ENCODE measurements at regions not wholly inside any gene's neighbourhood (a gene's known extent, or its start where the extent isn't known, plus 50 kb on each side); places are given as distances from the start of the nearest gene placed in this dataset.

GRCh38 chr15:62449638-62450037 is 284.6 kb upstream of the C2CD4B start:
- Histone ChIP-seq H3K27ac (ENCODE audit: insufficient read depth, low read length) (no peak overlapping the region), H3K9me3 (ENCODE audit: control insufficient read depth, insufficient read depth, low read depth, low read length) (no peaks in the 10 kb centered on the region), H3K27me3 (ENCODE audit: control insufficient read depth, insufficient read depth, low read length) (no peaks in the 10 kb centered on the region), H3K79me2 (ENCODE audit: control insufficient read depth, insufficient read depth, low read length) (no peaks in the 10 kb centered on the region), H3K4me1 (ENCODE audit: control insufficient read depth, extremely low read depth, insufficient read depth, low read length) (peaks cover 31% of the 10 kb centered on the region), H4K20me1 (ENCODE audit: control insufficient read depth, extremely low read depth, insufficient read depth, low read length) (no peaks in the 10 kb centered on the region), H3K9ac (ENCODE audit: insufficient read depth, low read length) (no peak overlapping the region), H3K36me3 (ENCODE audit: control insufficient read depth, insufficient read depth, low read length) (no peaks in the 10 kb centered on the region), H3K4me2 (ENCODE audit: extremely low read depth, insufficient read depth, low read length) (no peak overlapping the region), H2AFZ (ENCODE audit: low read length) (no peak overlapping the region), H3K4me3 (replicated peaks in 1 of 4; ENCODE audit: control extremely low read depth in 1 of 4, insufficient read depth in 1 of 4, low read depth in 3 of 4, low read length in 4 of 4) (no peak overlapping the region)
- TF ChIP-seq EZH2 (IDR thresholded peaks at IDR 0.05; ENCODE audit: low read length, missing control alignments) (no peak), CTCF (conservative IDR thresholded peaks at IDR 0.05 in 1 of 2, IDR thresholded peaks at IDR 0.05 in 1 of 2; ENCODE audit: low read depth in 1 of 2, low read length in 2 of 2) (no peak)
- no peak for DNase-seq (ENCODE audit: low read depth in 2 of 2)

- no peak for TF ChIP-seq CTCF (conservative IDR thresholded peaks at IDR 0.05 in 1 of 2, IDR thresholded peaks at IDR 0.05 in 1 of 2; ENCODE audit: low read depth in 1 of 2, low read length in 2 of 2)
- Histone ChIP-seq H3K27ac (ENCODE audit: insufficient read depth, low read length) (no peak overlapping the region), H3K4me3 (replicated peaks in 1 of 4; ENCODE audit: control extremely low read depth in 1 of 4, insufficient read depth in 1 of 4, low read depth in 3 of 4, low read length in 4 of 4) (no peak overlapping the region), H3K27me3 (ENCODE audit: control insufficient read depth, insufficient read depth, low read length) (no peaks in the 10 kb centered on the region), H3K9ac (ENCODE audit: insufficient read depth, low read length) (no peak overlapping the region), H3K36me3 (ENCODE audit: control insufficient read depth, insufficient read depth, low read length) (no peaks in the 10 kb centered on the region), H3K4me2 (ENCODE audit: extremely low read depth, insufficient read depth, low read length) (no peak overlapping the region), H4K20me1 (ENCODE audit: control insufficient read depth, extremely low read depth, insufficient read depth, low read length) (no peaks in the 10 kb centered on the region), H3K79me2 (ENCODE audit: control insufficient read depth, insufficient read depth, low read length) (no peaks in the 10 kb centered on the region), H3K4me1 (ENCODE audit: control insufficient read depth, extremely low read depth, insufficient read depth, low read length) (peaks cover 29% of the 10 kb centered on the region), H2AFZ (ENCODE audit: low read length) (no peak overlapping the region), H3K9me3 (ENCODE audit: control insufficient read depth, insufficient read depth, low read depth, low read length) (no peaks in the 10 kb centered on the region)
- no peak for DNase-seq (ENCODE audit: low read depth in 2 of 2)
Observed at GRCh38 chr15:62450061-62450460, 285.0 kb upstream of the C2CD4B start.

GRCh38 chr15:62452026-62452425 is 286.9 kb upstream of the C2CD4B start:
- Histone ChIP-seq H3K79me2 (ENCODE audit: control insufficient read depth, insufficient read depth, low read length) (no peaks in the 10 kb centered on the region), H3K4me2 (ENCODE audit: extremely low read depth, insufficient read depth, low read length) (no peak overlapping the region), H3K9ac (ENCODE audit: insufficient read depth, low read length) (no peak overlapping the region), H2AFZ (ENCODE audit: low read length) (no peak overlapping the region), H3K27ac (ENCODE audit: insufficient read depth, low read length) (no peak overlapping the region), H3K4me3 (replicated peaks in 1 of 4; ENCODE audit: control extremely low read depth in 1 of 4, insufficient read depth in 1 of 4, low read depth in 3 of 4, low read length in 4 of 4) (no peak overlapping the region), H3K36me3 (ENCODE audit: control insufficient read depth, insufficient read depth, low read length) (no peaks in the 10 kb centered on the region), H3K4me1 (ENCODE audit: control insufficient read depth, extremely low read depth, insufficient read depth, low read length) (peaks cover 27% of the 10 kb centered on the region), H4K20me1 (ENCODE audit: control insufficient read depth, extremely low read depth, insufficient read depth, low read length) (no peaks in the 10 kb centered on the region), H3K27me3 (ENCODE audit: control insufficient read depth, insufficient read depth, low read length) (no peaks in the 10 kb centered on the region), H3K9me3 (ENCODE audit: control insufficient read depth, insufficient read depth, low read depth, low read length) (no peaks in the 10 kb centered on the region)
- TF ChIP-seq EZH2 (IDR thresholded peaks at IDR 0.05; ENCODE audit: low read length, missing control alignments) (no peak), CTCF (conservative IDR thresholded peaks at IDR 0.05 in 1 of 2, IDR thresholded peaks at IDR 0.05 in 1 of 2; ENCODE audit: low read depth in 1 of 2, low read length in 2 of 2) (no peak)
- DNase-seq (ENCODE audit: low read depth in 2 of 2): no peak

Measured in fibroblast of lung (primary cell).